ENCODE measurements at regions not wholly inside any gene's neighbourhood (a gene's known extent, or its start where the extent isn't known, plus 50 kb on each side); places are given as distances from the start of the nearest gene placed in this dataset.

GRCh38 chr2:181122601-181123000, 142.2 kb downstream of the UBE2E3 start:
- H3K4me1 Mint-ChIP-seq (ENCODE audit: low read depth): peaks cover 27% of the 10 kb centered on the region
- H3K27ac Mint-ChIP-seq: no peak overlapping the region
- no peaks in the 10 kb centered on the region for H3K36me3 Mint-ChIP-seq (ENCODE audit: low read depth)
- no peak for TF ChIP-seq CTCF (IDR thresholded peaks at IDR 0.05)
- no peak overlapping the region for H3K4me3 Mint-ChIP-seq
- DNase-seq: no peak
- no peaks in the 10 kb centered on the region for H3K9me3 Mint-ChIP-seq
- no peaks in the 10 kb centered on the region for H3K27me3 Mint-ChIP-seq (ENCODE audit: insufficient read depth)

- H3K4me1 Mint-ChIP-seq (ENCODE audit: low read depth): peaks cover 27% of the 10 kb centered on the region
- no peaks in the 10 kb centered on the region for H3K36me3 Mint-ChIP-seq (ENCODE audit: low read depth)
- H3K27me3 Mint-ChIP-seq (ENCODE audit: insufficient read depth): no peaks in the 10 kb centered on the region
- no peak overlapping the region for H3K27ac Mint-ChIP-seq
- H3K9me3 Mint-ChIP-seq: no peaks in the 10 kb centered on the region
- H3K4me3 Mint-ChIP-seq: no peak overlapping the region
- DNase-seq: no peak
- no peak for TF ChIP-seq CTCF (IDR thresholded peaks at IDR 0.05)
These were observed 143.4 kb downstream of the UBE2E3 start for GRCh38 chr2:181123798-181124231.

GRCh38 chr2:181124497-181124896, 144.1 kb downstream of the UBE2E3 start:
- H3K27me3 Mint-ChIP-seq (ENCODE audit: insufficient read depth): no peaks in the 10 kb centered on the region
- peak overlapping the region; percentile 43 for H3K27ac Mint-ChIP-seq
- no peak for DNase-seq
- no peak overlapping the region for H3K4me3 Mint-ChIP-seq
- no peaks in the 10 kb centered on the region for H3K9me3 Mint-ChIP-seq
- no peaks in the 10 kb centered on the region for H3K36me3 Mint-ChIP-seq (ENCODE audit: low read depth)
- H3K4me1 Mint-ChIP-seq (ENCODE audit: low read depth): peaks cover 27% of the 10 kb centered on the region
- no peak for TF ChIP-seq CTCF (IDR thresholded peaks at IDR 0.05)

- Mint-ChIP-seq H3K36me3 (ENCODE audit: low read depth) (no peaks in the 10 kb centered on the region), H3K27ac (no peak overlapping the region), H3K9me3 (no peaks in the 10 kb centered on the region), H3K4me3 (no peak overlapping the region), H3K4me1 (ENCODE audit: low read depth) (peaks cover 23% of the 10 kb centered on the region), H3K27me3 (ENCODE audit: insufficient read depth) (peaks cover 1% of the 10 kb centered on the region; the same call in 1 of the 2 replicates)
- no peak for DNase-seq
- no peak for TF ChIP-seq CTCF (IDR thresholded peaks at IDR 0.05)
These were observed 145.0 kb downstream of the UBE2E3 start for GRCh38 chr2:181125359-181125758.

- DNase-seq: no peak
- no peak overlapping the region for H3K27ac Mint-ChIP-seq
- H3K4me3 Mint-ChIP-seq: no peak overlapping the region
- peaks cover 19% of the 10 kb centered on the region for H3K4me1 Mint-ChIP-seq (ENCODE audit: low read depth)
- TF ChIP-seq CTCF (IDR thresholded peaks at IDR 0.05): no peak
- peaks cover 1% of the 10 kb centered on the region; the same call in 1 of the 2 replicates for H3K27me3 Mint-ChIP-seq (ENCODE audit: insufficient read depth)
- no peaks in the 10 kb centered on the region for H3K9me3 Mint-ChIP-seq
- H3K36me3 Mint-ChIP-seq (ENCODE audit: low read depth): no peaks in the 10 kb centered on the region
These were observed 146.0 kb downstream of the UBE2E3 start for GRCh38 chr2:181126311-181126868.

GRCh38 chr2:181128199-181128598, 147.8 kb downstream of the UBE2E3 start:
- Mint-ChIP-seq H3K9me3 (no peaks in the 10 kb centered on the region), H3K4me1 (ENCODE audit: low read depth) (peaks cover 23% of the 10 kb centered on the region), H3K36me3 (ENCODE audit: low read depth) (no peaks in the 10 kb centered on the region), H3K4me3 (no peak overlapping the region), H3K27ac (no peak overlapping the region), H3K27me3 (ENCODE audit: insufficient read depth) (peaks cover 1% of the 10 kb centered on the region; the same call in 1 of the 2 replicates)
- TF ChIP-seq CTCF (IDR thresholded peaks at IDR 0.05): no peak
- no peak for DNase-seq
